ENCODE measurements at regions not wholly inside any gene's neighbourhood (a gene's known extent, or its start where the extent isn't known, plus 50 kb on each side); places are given as distances from the start of the nearest gene placed in this dataset.

- no peak for DNase-seq (ENCODE audit: low read depth)
- no peak overlapping the region for H3K4me3 ChIP-seq (ENCODE audit: low read depth, low read length)
- TF ChIP-seq, protein P1, sequence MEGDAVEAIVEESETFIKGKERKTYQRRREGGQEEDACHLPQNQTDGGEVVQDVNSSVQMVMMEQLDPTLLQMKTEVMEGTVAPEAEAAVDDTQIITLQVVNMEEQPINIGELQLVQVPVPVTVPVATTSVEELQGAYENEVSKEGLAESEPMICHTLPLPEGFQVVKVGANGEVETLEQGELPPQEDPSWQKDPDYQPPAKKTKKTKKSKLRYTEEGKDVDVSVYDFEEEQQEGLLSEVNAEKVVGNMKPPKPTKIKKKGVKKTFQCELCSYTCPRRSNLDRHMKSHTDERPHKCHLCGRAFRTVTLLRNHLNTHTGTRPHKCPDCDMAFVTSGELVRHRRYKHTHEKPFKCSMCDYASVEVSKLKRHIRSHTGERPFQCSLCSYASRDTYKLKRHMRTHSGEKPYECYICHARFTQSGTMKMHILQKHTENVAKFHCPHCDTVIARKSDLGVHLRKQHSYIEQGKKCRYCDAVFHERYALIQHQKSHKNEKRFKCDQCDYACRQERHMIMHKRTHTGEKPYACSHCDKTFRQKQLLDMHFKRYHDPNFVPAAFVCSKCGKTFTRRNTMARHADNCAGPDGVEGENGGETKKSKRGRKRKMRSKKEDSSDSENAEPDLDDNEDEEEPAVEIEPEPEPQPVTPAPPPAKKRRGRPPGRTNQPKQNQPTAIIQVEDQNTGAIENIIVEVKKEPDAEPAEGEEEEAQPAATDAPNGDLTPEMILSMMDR (IDR thresholded peaks at IDR 0.05; ENCODE audit: insufficient read depth, low read depth, low read length): no peak
These were observed 83.2 kb upstream of the ITGA6 start for GRCh38 chr2:172344159-172344558.

GRCh38 chr2:172345956-172346555 is 81.3 kb upstream of the ITGA6 start:
- TF ChIP-seq, protein P1 (IDR thresholded peaks at IDR 0.05; ENCODE audit: insufficient read depth, low read depth, low read length): no peak
- H3K4me3 ChIP-seq (ENCODE audit: low read depth, low read length): no peak overlapping the region
- DNase-seq (ENCODE audit: low read depth): no peak

GRCh38 chr2:172348555-172349288 is 78.7 kb upstream of the ITGA6 start:
- no peak overlapping the region for H3K4me3 ChIP-seq (ENCODE audit: low read depth, low read length)
- DNase-seq (ENCODE audit: low read depth): no peak
- TF ChIP-seq, protein P1 (IDR thresholded peaks at IDR 0.05; ENCODE audit: insufficient read depth, low read depth, low read length): no peak

DNA sequence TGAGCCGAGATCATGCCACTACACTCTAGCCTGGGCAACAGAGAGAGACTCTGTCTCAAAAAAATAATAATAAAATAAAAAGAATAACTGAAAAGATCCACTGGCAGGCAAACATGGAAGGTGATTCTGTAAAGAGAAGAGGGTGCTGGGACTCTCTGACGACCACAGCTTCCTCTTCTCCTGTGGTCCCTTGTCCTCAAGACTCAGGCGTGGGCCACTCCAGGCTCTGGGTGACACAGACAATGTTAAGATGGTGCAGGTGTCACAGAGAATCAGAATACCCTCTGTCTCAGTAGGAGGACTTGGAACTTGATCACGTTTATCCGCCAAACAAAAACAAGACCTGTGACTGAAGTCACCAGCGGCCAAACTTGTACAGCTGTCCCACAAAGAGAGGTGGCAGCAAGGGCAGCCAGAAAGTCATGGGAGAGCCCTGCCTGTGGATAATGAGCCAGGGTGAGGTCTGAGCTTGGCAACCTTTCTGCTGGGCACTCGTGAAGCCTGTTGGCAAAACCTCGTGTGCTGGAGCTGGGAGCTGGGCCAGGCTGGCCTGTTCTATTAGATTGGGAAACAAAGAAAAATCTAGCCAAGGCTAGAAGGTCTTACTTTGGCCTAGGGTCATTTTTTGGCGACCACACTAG is 76.4 kb upstream of the ITGA6 start:
- no peak overlapping the region for H3K4me3 ChIP-seq (ENCODE audit: low read depth, low read length)
- no peak for DNase-seq (ENCODE audit: low read depth)
- TF ChIP-seq, protein P1 (IDR thresholded peaks at IDR 0.05; ENCODE audit: insufficient read depth, low read depth, low read length): no peak

DNA sequence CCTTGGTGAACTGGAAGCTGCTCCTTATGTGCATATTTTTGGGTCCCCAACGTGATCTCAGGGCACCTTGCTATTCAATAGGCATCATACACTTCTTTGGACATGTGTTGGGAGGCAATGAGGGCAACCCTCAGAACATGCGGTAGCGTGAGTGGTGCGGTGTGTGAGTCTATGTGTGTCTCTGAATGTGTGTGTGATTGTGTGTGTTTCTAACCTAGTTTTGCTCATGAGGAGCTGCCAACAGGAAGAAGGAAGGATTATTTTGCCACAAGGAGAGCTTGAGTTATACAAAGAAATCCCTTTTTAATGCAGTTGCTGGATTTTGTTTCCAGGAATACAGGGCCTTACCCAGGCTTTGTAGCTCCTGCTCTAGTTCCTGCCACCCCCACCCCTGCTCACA is 75.8 kb upstream of the ITGA6 start:
- TF ChIP-seq, protein P1 (IDR thresholded peaks at IDR 0.05; ENCODE audit: insufficient read depth, low read depth, low read length): no peak
- DNase-seq (ENCODE audit: low read depth): no peak
- H3K4me3 ChIP-seq (ENCODE audit: low read depth, low read length): no peak overlapping the region

DNA sequence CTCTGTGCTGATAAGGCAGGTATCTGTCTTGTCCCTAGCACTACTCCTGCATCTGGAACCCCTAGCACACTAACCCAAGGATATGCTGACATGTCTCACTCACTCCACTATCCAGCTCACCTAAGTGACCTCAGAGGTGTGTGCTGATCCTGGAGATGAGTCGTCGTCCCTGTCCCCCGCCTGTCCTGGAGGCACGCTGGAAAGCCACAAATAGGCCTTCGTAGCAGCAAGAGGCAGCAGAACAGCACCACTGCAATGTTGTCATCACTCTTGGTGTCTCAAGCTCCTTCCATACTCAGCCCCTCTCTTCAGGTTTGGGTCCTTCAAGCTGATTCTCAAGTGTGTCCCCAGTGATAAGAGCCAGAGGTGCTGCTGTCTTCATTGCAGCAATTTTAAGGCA is 73.0 kb upstream of the ITGA6 start:
- DNase-seq (ENCODE audit: low read depth): no peak
- TF ChIP-seq, protein P1 (IDR thresholded peaks at IDR 0.05; ENCODE audit: insufficient read depth, low read depth, low read length): no peak
- no peak overlapping the region for H3K4me3 ChIP-seq (ENCODE audit: low read depth, low read length)

Measured in fibroblast of villous mesenchyme (primary cell).